K562 (cell line): ENCODE measurements at regions not wholly inside any gene's neighbourhood (a gene's known extent, or its start where the extent isn't known, plus 50 kb on each side); places are given as distances from the start of the nearest gene placed in this dataset.
A peak's percentile ranks its signal among the peaks of the same experiment; 100 is the strongest.

Experiments used
- ATAC-seq: fragments of 200-7000 bp; cut with Tn5 transposase; 3 replicates; pipeline ENCODE4 v1.9.1; 2020; ENCODE audit warnings: moderate library complexity
- BruUV-seq: library from RNA; stranded (reverse); fragments of 400-500 nt; replicated peaks from 2 replicates; lab custom pipeline; 2021; lab: Mats Ljungman, UMichigan
- CTCF ChIA-PET: fragments of 300-600 bp; formaldehyde crosslinking; extraction: SDS; loops from one replicate; lab custom pipeline; 2021; ENCODE audit warnings: low intra/inter-chr PET ratio; lab: Yijun Ruan, JAX
- POLR2A ChIA-PET: fragments of 300-600, 350-650 bp; sonication (Branson Sonifier 250); formaldehyde crosslinking; extraction: SDS; loops from one replicate; lab custom pipeline; 2021; ENCODE audit warnings: antibody characterized with exemption, inconsistent platforms; lab: Yijun Ruan, JAX
- DNase-seq, 4 experiments: peaks; one replicate each; pipeline versions ENCODE4 v3.0.0 to v3.0.0-alpha.2; 2011 to 2018; ENCODE audit warnings: low spot score in 3 of 4, mixed read lengths in 3 of 4; ENCODE audit errors: extremely low read depth in 1 of 4
- FAIRE-seq: peaks from 2 replicates; lab custom pipeline; 2011; peaks lifted over from hg19 to GRCh38; lab: Jason Lieb, UNC
- H2AFZ ChIP-seq: 2 replicates; pipeline ENCODE4 v1.6.0; 2011; ENCODE audit warnings: low read depth, low read length, control low read depth, inconsistent platforms
- H3K27ac ChIP-seq: fragments of 200-600 bp; 3 replicates; pipeline ENCODE4 v1.8.0; 2011; ENCODE audit warnings: low read depth, mild to moderate bottlenecking, control low read depth, inconsistent platforms, low read length, moderate library complexity, mixed read lengths; ENCODE audit errors: extremely low read depth
- H3K27me3 ChIP-seq, 2 experiments: fragments of 300-600 bp in 1 of 2; 2 replicates in 1 of 2; 3 replicates in 1 of 2; pipeline versions ENCODE4 v1.6.0 to v1.8.0; 2011; ENCODE audit warnings: inconsistent platforms in 2 of 2, low read length in 2 of 2, mild to moderate bottlenecking in 1 of 2, mixed read lengths in 1 of 2, moderate library complexity in 1 of 2; ENCODE audit not compliant: control insufficient read depth in 2 of 2, insufficient read depth in 2 of 2
- H3K36me3 ChIP-seq: fragments of 300-600 bp; 3 replicates; pipeline ENCODE4 v1.8.0; 2011; ENCODE audit warnings: mild to moderate bottlenecking, low read length, inconsistent platforms; ENCODE audit not compliant: control insufficient read depth, insufficient read depth
- H3K4me1 ChIP-seq, 2 experiments: fragments of 200-600 bp in 1 of 2; replicated peaks in 1 of 2; 2 replicates in 1 of 2; 3 replicates in 1 of 2; pipeline versions ENCODE4 v1.5.1 to v1.8.0; 2011; ENCODE audit warnings: inconsistent platforms in 2 of 2, low read length in 2 of 2, mild to moderate bottlenecking in 1 of 2, mixed read lengths in 1 of 2, moderate library complexity in 1 of 2; ENCODE audit not compliant: control insufficient read depth in 2 of 2, insufficient read depth in 2 of 2
- H3K4me2 ChIP-seq: 2 replicates; pipeline ENCODE4 v1.6.1; 2011; ENCODE audit warnings: low read length, control low read depth, inconsistent platforms, mixed read lengths; ENCODE audit not compliant: insufficient read depth
- H3K4me3 ChIP-seq: fragments of 200-600 bp; sonication (generic), shearing (Covaris generic); 2 replicates; pipeline ENCODE4 v1.5.1; 2016; ENCODE audit warnings: control low read depth, inconsistent platforms
- H3K79me2 ChIP-seq: fragments of 200-600 bp; 3 replicates; pipeline ENCODE4 v1.8.0; 2011; ENCODE audit warnings: low read length, inconsistent platforms; ENCODE audit not compliant: control insufficient read depth, insufficient read depth
- H3K9ac ChIP-seq, 2 experiments: 2 replicates each; pipeline versions ENCODE4 v1.6.0 to v1.6.1; 2011; ENCODE audit warnings: low read depth in 2 of 2, low read length in 2 of 2, control low read depth in 1 of 2, inconsistent platforms in 1 of 2, mild to moderate bottlenecking in 1 of 2, mixed read lengths in 1 of 2; ENCODE audit not compliant: insufficient read depth in 1 of 2
- H3K9me1 ChIP-seq: one replicate; pipeline ENCODE4 v1.6.0; 2011; ENCODE audit warnings: inconsistent platforms, mild to moderate bottlenecking, low read length, moderate library complexity; ENCODE audit not compliant: control insufficient read depth, insufficient read depth
- H3K9me3 ChIP-seq: replicated peaks from 2 replicates; pipeline ENCODE4 v1.5.1; 2011; ENCODE audit warnings: low read depth, low read length, inconsistent platforms; ENCODE audit not compliant: control insufficient read depth, insufficient read depth
- H4K20me1 ChIP-seq: replicated peaks from 2 replicates; pipeline ENCODE4 v1.6.1; 2011; ENCODE audit warnings: low read length, inconsistent platforms, mixed read lengths; ENCODE audit not compliant: control insufficient read depth, insufficient read depth
- E2F8 ChIP-seq: fragments of 450-650 bp; IDR thresholded peaks from 2 replicates; pipeline ENCODE4 v1.7.1; 2018; ENCODE audit warnings: mild to moderate bottlenecking, low read depth; ENCODE audit not compliant: partially characterized antibody
- EHMT2 ChIP-seq: fragments of 450-650 bp; IDR thresholded peaks from 2 replicates; pipeline ENCODE4 v1.6.1; 2018; ENCODE audit warnings: antibody characterized with exemption
- NR0B1 ChIP-seq: fragments of 450-650 bp; IDR thresholded peaks from one replicate; pipeline ENCODE4 v1.6.1; 2018; ENCODE audit warnings: mild to moderate bottlenecking, moderate library complexity; ENCODE audit not compliant: partially characterized antibody
- ZNF143 ChIP-seq: sonication (generic); formaldehyde crosslinking; IDR thresholded peaks from 2 replicates; pipeline ENCODE4 v1.9.0; 2022; ENCODE audit warnings: mild to moderate bottlenecking, missing genetic modification reagents
- ZNF165 ChIP-seq: fragments of 250-450 bp; sonication (Bioruptor Pico); IDR thresholded peaks from 2 replicates; pipeline ENCODE4 v1.4.0; 2020; ENCODE audit warnings: borderline replicate concordance
- ZNF507 ChIP-seq: conservative IDR thresholded peaks from 2 replicates; pipeline ENCODE4 v1.6.1; 2017; ENCODE audit warnings: missing genetic modification characterization, missing compliant biosample characterization
- WGBS: fragments of 100-300 bp; shearing (Covaris generic); methylation state at CpG from one replicate; pipeline ENCODE4 v1.1.6; 2016; ENCODE audit warnings: low coverage, mixed read lengths; ENCODE audit not compliant: insufficient coverage; ENCODE audit errors: missing lambda C conversion rate; 5-methylcytosine and 5-hydroxymethylcytosine counted together
- in situ Hi-C: fragments of 300-500 bp; cut with MboI; formaldehyde crosslinking; loops from 4 replicates; pipeline ENCODE4 v1.15.0; 2018; ENCODE audit warnings: inconsistent platforms, mixed read lengths
- intact Hi-C: fragments of 100-400 bp; cut with micrococcal nuclease; formaldehyde crosslinking; loops from 2 replicates; pipeline ENCODE4 v1.14.2; 2022
- TF ChIP-seq, protein P1 (sequence below): fragments of 250-450 bp; sonication (Bioruptor Pico); IDR thresholded peaks from 2 replicates; pipeline ENCODE4 v1.8.0; 2022; ENCODE audit warnings: inconsistent platforms

GRCh38 chr18:2213905-2214304 lies 357.4 kb downstream of the METTL4 start:
- Histone ChIP-seq H3K4me2 (no peak overlapping the region), H3K27ac (no peak overlapping the region), H3K9me1 (no peaks in the 10 kb centered on the region), H3K4me1 (no peaks in the 10 kb centered on the region; a peak in 2 of 5 replicates), H3K36me3 (no peaks in the 10 kb centered on the region), H2AFZ (no peak overlapping the region), H3K4me3 (no peak overlapping the region), H3K9me3 (no peaks in the 10 kb centered on the region), H3K9ac (no peak overlapping the region), H3K27me3 (no peaks in the 10 kb centered on the region), H4K20me1 (no peaks in the 10 kb centered on the region), H3K79me2 (no peaks in the 10 kb centered on the region)
- in situ Hi-C loops (no loop called here), intact Hi-C loops (no loop called here)
- WGBS: 40% methylated on average over 2 of the region's 2 CpGs
- DNase-seq: no peak
- ATAC-seq: no peak
- CTCF ChIA-PET: no interaction called here
- FAIRE-seq: no peak
- POLR2A ChIA-PET: no interaction called here
- no TSS peak for BruUV-seq
- peak; percentile 93 for TF ChIP-seq ZNF507
- no peak for TF ChIP-seq NR0B1
- TF ChIP-seq ZNF143 (CRISPR knock-in tag): no peak
- TF ChIP-seq, protein P1, sequence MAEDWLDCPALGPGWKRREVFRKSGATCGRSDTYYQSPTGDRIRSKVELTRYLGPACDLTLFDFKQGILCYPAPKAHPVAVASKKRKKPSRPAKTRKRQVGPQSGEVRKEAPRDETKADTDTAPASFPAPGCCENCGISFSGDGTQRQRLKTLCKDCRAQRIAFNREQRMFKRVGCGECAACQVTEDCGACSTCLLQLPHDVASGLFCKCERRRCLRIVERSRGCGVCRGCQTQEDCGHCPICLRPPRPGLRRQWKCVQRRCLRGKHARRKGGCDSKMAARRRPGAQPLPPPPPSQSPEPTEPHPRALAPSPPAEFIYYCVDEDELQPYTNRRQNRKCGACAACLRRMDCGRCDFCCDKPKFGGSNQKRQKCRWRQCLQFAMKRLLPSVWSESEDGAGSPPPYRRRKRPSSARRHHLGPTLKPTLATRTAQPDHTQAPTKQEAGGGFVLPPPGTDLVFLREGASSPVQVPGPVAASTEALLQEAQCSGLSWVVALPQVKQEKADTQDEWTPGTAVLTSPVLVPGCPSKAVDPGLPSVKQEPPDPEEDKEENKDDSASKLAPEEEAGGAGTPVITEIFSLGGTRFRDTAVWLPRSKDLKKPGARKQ (CRISPR knock-in tag): no peak
- no peak for TF ChIP-seq EHMT2
- no peak for TF ChIP-seq ZNF165 (CRISPR knock-in tag)
- TF ChIP-seq E2F8: no peak
